ENCODE measurements at regions not wholly inside any gene's neighbourhood (a gene's known extent, or its start where the extent isn't known, plus 50 kb on each side); places are given as distances from the start of the nearest gene placed in this dataset.

GRCh38 chr7:69017208-69017607, 581.1 kb upstream of the AUTS2 start:
- TF ChIP-seq EZH2 (IDR thresholded peaks at IDR 0.05; ENCODE audit: borderline replicate concordance, low read depth, low read length, severe bottlenecking) (no peak), CTCF (IDR thresholded peaks at IDR 0.05; ENCODE audit: borderline replicate concordance, extremely low read depth, low read length, poor library complexity, severe bottlenecking) (no peak)

Data from DND-41 (cell line).